ENCODE measurements at regions not wholly inside any gene's neighbourhood (a gene's known extent, or its start where the extent isn't known, plus 50 kb on each side); places are given as distances from the start of the nearest gene placed in this dataset.

GRCh38 chr16:54355251-54355650 lies 68.7 kb upstream of the IRX3 start:
- TF ChIP-seq CTCF (tag by site-specific recombination; IDR thresholded peaks at IDR 0.05) (no peak), BCL6B (tag by site-specific recombination; IDR thresholded peaks at IDR 0.05) (no peak), ZNF362 (tag by site-specific recombination; IDR thresholded peaks at IDR 0.05) (no peak), ZNF571 (tag by site-specific recombination; IDR thresholded peaks at IDR 0.05) (no peak), ZNF610 (tag by site-specific recombination; IDR thresholded peaks at IDR 0.05; ENCODE audit: borderline replicate concordance) (no peak), ATF2 (tag by site-specific recombination; IDR thresholded peaks at IDR 0.05; ENCODE audit: low read depth) (no peak)
